Endothelial cell of umbilical vein (primary cell): ENCODE measurements at regions not wholly inside any gene's neighbourhood (a gene's known extent, or its start where the extent isn't known, plus 50 kb on each side); places are given as distances from the start of the nearest gene placed in this dataset.

ENCODE experiments used
- CTCF ChIP-seq, 2 donors: IDR thresholded peaks; 1 replicate in 1 of 2; 2 replicates in 1 of 2; pipeline ENCODE4 v1.5.1; 2011; ENCODE audit warnings: low read length in 2 of 2, mild to moderate bottlenecking in 2 of 2, moderate library complexity in 2 of 2, control low read depth in 1 of 2, inconsistent platforms in 1 of 2, low read depth in 1 of 2; ENCODE audit not compliant: insufficient read depth in 1 of 2; ENCODE audit errors: extremely low read depth in 1 of 2
- EZH2 ChIP-seq: IDR thresholded peaks from 2 replicates; pipeline ENCODE4 v1.6.1; 2012; ENCODE audit warnings: borderline replicate concordance, low read depth, mild to moderate bottlenecking, moderate library complexity, low read length, inconsistent platforms; ENCODE audit not compliant: severe bottlenecking
- FOS ChIP-seq: IDR thresholded peaks from 2 replicates; pipeline ENCODE4 v1.6.1; 2011; ENCODE audit warnings: mild to moderate bottlenecking, low read length, moderate library complexity, borderline replicate concordance; ENCODE audit not compliant: insufficient read depth
- GATA2 ChIP-seq: IDR thresholded peaks from 2 replicates; pipeline ENCODE4 v1.7.0; 2011; ENCODE audit warnings: low read depth, mild to moderate bottlenecking, moderate library complexity, mixed read lengths, low read length; ENCODE audit not compliant: insufficient read length, insufficient read depth
- MYC ChIP-seq: IDR thresholded peaks from one replicate; pipeline ENCODE4 v1.6.1; 2011; ENCODE audit warnings: mild to moderate bottlenecking, low read depth, low read length
- POLR2A ChIP-seq: IDR thresholded peaks from 2 replicates; pipeline ENCODE4 v1.6.1; 2012; ENCODE audit warnings: low read depth, mild to moderate bottlenecking, control low read depth, low read length
- POLR2AphosphoS5 ChIP-seq: IDR thresholded peaks from 2 replicates; pipeline ENCODE4 v1.6.1; 2012; ENCODE audit warnings: low read depth, mild to moderate bottlenecking, control low read depth, low read length, moderate library complexity; ENCODE audit not compliant: insufficient read depth
- TF ChIP-seq, protein P1 (sequence below): IDR thresholded peaks from 2 replicates; pipeline ENCODE4 v1.6.1; 2011; ENCODE audit not compliant: insufficient read depth, insufficient read length

GRCh38 chr16:59205403-59205802, 471.3 kb upstream of the GOT2 start:
- no peak for TF ChIP-seq CTCF (IDR thresholded peaks at IDR 0.05; ENCODE audit: extremely low read depth in 1 of 2, insufficient read depth in 1 of 2, low read depth in 1 of 2, low read length in 2 of 2)
- TF ChIP-seq POLR2A = no peak
- TF ChIP-seq MYC = no peak
- TF ChIP-seq, protein P1, sequence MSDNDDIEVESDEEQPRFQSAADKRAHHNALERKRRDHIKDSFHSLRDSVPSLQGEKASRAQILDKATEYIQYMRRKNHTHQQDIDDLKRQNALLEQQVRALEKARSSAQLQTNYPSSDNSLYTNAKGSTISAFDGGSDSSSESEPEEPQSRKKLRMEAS = no peak
- no peak for TF ChIP-seq POLR2AphosphoS5
- no peak for TF ChIP-seq EZH2
- TF ChIP-seq FOS = no peak
- no peak for TF ChIP-seq GATA2
